GM19035 (cell line): ENCODE measurements at regions not wholly inside any gene's neighbourhood (a gene's known extent, or its start where the extent isn't known, plus 50 kb on each side); places are given as distances from the start of the nearest gene placed in this dataset.
A peak's percentile ranks its signal among the peaks of the same experiment; 100 is the strongest.
"Not testable (repeated sequence)": the region's sequence is repeated elsewhere in the genome, so short reads cannot be mapped to it uniquely, and the experiment has no call there.

Experiments
- ATAC-seq: cut with Tn5 transposase; IDR thresholded peaks from one replicate; pipeline ENCODE4 v1.9.1; 2021; ENCODE audit not compliant: unreplicated experiment

DNA sequence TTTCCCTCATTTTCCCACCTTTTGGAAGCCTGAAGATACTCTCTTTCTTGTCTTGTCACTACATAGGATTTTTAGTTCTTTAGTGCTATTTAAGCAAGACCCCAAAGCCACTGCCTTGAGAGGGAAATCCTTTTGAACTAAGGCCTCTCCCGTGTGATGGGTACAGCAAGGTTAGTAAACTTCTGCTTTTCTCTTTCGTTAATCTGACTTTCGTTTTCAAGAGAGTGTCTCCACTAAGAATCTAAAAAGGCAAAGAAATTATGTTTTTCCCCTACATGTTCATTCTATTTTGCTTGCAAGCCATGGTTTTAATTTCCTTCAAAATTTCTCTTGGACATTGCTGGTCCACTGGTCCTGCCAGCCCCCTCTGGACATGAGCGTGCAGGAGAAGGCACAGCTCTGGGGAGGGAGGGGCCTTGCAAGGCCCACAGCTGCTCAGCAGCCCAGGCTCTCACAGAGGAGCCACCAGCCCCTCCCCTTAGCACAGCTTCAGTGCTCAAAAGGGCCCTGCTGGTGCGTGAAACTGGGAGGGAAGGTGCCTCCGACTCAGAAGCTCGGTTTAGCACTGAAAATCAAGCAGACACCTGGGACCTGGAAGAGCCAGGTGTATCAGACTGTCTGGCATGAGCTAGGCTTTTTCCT, 210.9 kb upstream of the GALNT2 start:
- peak; percentile 92 for ATAC-seq

- ATAC-seq, result no peak
Observed at GRCh38 chr1:229857585-229857984, 209.5 kb upstream of the GALNT2 start.

GRCh38 chr1:229859026-229859425, 208.0 kb upstream of the GALNT2 start:
- ATAC-seq, result no peak

GRCh38 chr1:229860926-229861325, 206.1 kb upstream of the GALNT2 start:
- ATAC-seq, result no peak

DNA sequence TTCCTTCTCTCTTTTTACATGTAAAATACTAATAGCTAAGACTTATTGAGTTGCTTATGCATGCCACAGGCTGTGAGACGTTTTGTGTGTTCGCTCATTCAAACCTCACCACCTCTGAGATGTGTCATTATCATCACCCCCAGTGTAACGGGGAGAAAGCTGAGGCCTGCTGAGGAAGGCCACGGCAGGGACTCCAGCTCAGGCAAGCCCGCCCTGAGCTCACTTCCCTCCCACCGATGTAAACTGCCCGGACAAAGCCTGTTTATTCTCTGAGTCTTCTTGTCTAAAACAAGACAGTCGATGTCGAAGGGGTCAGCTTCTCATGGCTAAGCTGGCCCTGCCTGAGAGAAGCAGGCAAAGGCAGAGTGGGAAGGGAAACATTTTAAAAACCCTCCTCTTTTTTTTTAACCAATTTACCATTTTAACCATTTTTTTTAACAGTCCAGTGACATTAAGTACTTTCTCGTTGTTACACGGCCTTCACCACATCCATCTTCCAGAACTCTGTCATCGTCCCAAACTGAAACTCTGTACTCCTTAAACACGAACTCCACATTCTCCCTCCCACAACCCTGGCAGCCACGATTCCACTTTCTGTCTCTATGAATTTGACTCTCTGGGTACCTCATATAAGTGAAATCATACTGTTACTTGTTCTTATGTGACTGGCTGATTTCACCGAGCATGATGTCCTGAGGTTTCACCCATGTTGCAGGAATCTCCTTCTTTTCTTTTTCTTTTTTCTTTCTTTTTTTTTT, 204.8 kb upstream of the GALNT2 start:
- ATAC-seq, result no peak

GRCh38 chr1:229863651-229864545, 203.1 kb upstream of the GALNT2 start:
- ATAC-seq, result no peak

- no peak for ATAC-seq
Observed at GRCh38 chr1:229864686-229865230, 202.3 kb upstream of the GALNT2 start.

GRCh38 chr1:229865321-229865720, 201.7 kb upstream of the GALNT2 start:
- not testable (repeated sequence) for ATAC-seq

DNA sequence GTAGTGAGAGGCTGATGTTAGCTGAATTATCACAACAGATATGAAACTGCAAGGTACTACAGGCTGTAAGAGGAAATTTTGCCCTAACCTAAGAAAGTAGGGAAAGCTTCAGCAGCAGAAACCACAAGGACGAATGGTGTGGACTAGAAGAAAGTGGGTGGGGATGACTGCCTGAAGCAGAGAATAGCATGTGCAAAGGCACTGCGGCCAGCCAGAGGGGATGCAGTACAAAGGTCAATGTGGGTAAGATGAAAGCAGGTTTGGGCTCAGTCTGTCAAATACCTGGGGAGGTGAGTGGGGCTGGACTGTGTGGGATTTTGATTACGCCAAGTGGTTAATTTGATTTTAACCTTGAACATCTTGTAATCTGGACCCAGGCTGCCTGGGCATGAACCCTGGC, 199.3 kb upstream of the GALNT2 start:
- no peak for ATAC-seq

- ATAC-seq, result no peak
Observed at GRCh38 chr1:229869240-229869639, 197.8 kb upstream of the GALNT2 start.

DNA sequence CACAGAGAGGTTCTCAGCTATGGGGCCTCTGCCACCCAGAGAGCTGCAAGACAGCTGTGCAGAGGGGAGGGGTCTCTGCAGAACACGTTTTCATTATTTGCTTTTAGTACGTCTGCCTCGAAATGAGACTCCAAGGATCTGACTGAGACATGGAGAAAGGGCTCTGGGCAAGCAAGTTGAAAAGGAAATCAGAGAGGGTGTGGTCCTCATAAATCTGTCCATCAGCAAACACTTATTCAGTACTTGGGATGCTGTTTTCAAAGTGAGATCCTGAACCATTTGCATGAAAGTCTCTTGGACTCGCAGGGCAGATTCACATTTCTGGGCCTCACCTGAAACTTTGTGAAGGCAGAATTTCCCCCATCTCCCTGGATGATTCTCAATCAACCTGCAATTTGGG, 197.4 kb upstream of the GALNT2 start:
- no peak for ATAC-seq

DNA sequence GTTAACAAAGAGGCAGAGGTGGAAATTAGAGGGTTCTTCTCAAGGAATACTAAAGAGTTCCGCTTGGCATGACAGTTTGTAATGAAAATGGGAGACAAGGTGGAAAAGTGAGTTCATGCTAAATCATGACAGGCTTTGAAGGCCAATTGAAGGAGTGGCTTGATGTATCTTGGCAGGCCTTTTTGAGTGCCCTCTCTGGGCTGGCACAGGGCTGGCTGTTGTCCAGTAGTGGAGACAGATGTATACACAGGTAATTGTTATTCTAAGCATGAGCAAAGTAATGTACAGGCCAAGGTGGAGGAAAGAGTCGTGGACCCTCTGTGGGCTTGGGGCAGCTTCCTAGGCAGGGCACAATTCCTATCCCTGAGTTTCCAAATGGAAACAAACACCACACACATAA, 196.7 kb upstream of the GALNT2 start:
- no peak for ATAC-seq

- ATAC-seq, result no peak
Observed at GRCh38 chr1:229871078-229871676, 195.9 kb upstream of the GALNT2 start.

- no peak for ATAC-seq
Observed at GRCh38 chr1:229874136-229874535, 192.9 kb upstream of the GALNT2 start.

DNA sequence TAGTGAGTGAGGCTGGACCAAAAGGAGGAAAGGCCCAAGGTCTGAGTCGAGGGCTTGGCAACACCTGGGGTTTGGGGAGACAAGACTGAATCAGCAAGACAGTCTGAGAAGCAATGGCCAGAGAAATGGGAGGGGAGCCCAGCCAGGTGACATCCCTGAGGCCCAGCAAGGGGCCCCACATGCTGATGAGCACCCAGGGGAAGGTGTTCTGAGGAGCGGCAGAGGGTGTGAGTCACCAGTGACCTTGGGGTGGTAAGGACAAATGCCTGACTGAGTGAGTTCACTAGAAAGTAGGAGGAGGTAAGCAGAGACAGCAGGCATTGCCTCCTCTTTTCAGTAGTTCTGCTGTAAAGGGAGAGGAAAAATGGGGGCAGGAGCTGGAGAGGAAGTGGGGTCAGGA, 192.4 kb upstream of the GALNT2 start:
- no peak for ATAC-seq

DNA sequence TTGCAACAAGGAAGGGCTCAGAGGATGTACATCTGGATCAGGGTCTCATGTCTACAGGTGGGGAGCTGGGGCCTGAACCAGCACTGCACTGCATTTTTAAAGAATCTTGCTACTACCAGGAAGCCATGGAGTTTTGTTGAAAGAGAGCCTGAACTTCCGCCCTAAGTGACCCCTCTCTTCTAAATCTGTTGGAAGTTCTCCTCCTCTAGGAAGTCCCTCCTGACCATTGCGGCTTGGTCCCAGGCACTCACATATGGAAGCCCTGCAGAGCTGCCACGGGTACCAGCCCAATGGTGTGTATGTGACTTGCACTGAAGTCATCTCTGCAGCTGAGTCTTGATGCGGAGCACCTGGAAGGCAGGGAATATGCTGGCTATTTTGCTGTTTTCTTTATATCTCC, 192.0 kb upstream of the GALNT2 start:
- ATAC-seq, result no peak

DNA sequence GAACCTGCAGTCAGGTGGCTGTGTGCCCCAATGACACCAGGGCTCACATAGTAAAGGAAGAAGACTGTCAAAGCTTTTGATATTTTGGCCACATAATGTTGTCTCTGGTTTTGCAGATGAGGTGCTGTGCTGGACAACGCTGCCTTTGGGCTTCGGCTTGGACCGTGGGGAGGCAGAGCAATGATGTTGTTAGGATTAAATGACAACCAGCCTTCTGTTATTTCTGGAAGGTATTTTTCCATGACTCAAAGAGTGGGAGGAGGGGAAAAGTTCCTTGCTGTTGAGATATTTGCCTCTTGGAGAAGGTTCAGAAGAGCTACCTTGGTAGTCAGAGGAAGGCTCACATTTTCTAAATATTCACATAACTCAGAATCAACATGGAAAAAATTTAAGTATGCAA, 187.3 kb upstream of the GALNT2 start:
- no peak for ATAC-seq

GRCh38 chr1:229880271-229881170, 186.5 kb upstream of the GALNT2 start:
- no peak for ATAC-seq

- no peak for ATAC-seq
Observed at GRCh38 chr1:229882621-229883020, 184.4 kb upstream of the GALNT2 start.
